Liver (tissue), 8 donors: ENCODE measurements at regions not wholly inside any gene's neighbourhood (a gene's known extent, or its start where the extent isn't known, plus 50 kb on each side); places are given as distances from the start of the nearest gene placed in this dataset.

Experiments used
- DNase-seq: peaks from one replicate; pipeline ENCODE4 v3.0.0-alpha.2; 2017; ENCODE audit warnings: low spot score
- H3K27ac ChIP-seq, 2 donors: one replicate each; pipeline ENCODE4 v1.7.0; 2013; ENCODE audit warnings: inconsistent platforms in 2 of 2, low read length in 2 of 2, control low read depth in 1 of 2, low read depth in 1 of 2, mild to moderate bottlenecking in 1 of 2
- H3K27me3 ChIP-seq, 4 donors: one replicate each; pipeline versions ENCODE4 v1.6.1 to v1.7.0; 2013; ENCODE audit warnings: low read length in 3 of 4, inconsistent platforms in 1 of 4, mild to moderate bottlenecking in 1 of 4, moderate library complexity in 1 of 4; ENCODE audit not compliant: control insufficient read depth in 4 of 4, insufficient read depth in 4 of 4
- H3K36me3 ChIP-seq, 4 donors: one replicate each; pipeline versions ENCODE4 v1.6.1 to v1.7.0; 2013; ENCODE audit warnings: low read length in 3 of 4, mild to moderate bottlenecking in 3 of 4, low read depth in 1 of 4, moderate library complexity in 1 of 4; ENCODE audit not compliant: control insufficient read depth in 4 of 4, insufficient read depth in 3 of 4
- H3K4me1 ChIP-seq, 4 donors: one replicate each; pipeline versions ENCODE4 v1.6.1 to v1.7.0; 2013; ENCODE audit warnings: low read length in 3 of 4, mild to moderate bottlenecking in 3 of 4, moderate library complexity in 1 of 4; ENCODE audit not compliant: control insufficient read depth in 4 of 4, insufficient read depth in 4 of 4
- H3K4me3 ChIP-seq, 3 donors: one replicate each; pipeline versions ENCODE4 v1.6.1 to v1.7.0; 2013; ENCODE audit warnings: low read length in 3 of 3, control low read depth in 1 of 3, low read depth in 1 of 3, mild to moderate bottlenecking in 1 of 3
- H3K9ac ChIP-seq, 2 donors: one replicate each; pipeline ENCODE4 v1.7.0; 2013; ENCODE audit warnings: low read length in 2 of 2, mild to moderate bottlenecking in 2 of 2, moderate library complexity in 2 of 2, control low read depth in 1 of 2, low read depth in 1 of 2
- H3K9me3 ChIP-seq, 4 donors: one replicate each; pipeline versions ENCODE4 v1.6.1 to v1.7.0; 2013; ENCODE audit warnings: low read length in 3 of 4; ENCODE audit not compliant: control insufficient read depth in 4 of 4
- CTCF ChIP-seq: fragments of 150-350 bp; IDR thresholded peaks from 2 replicates; pipeline ENCODE4 v1.5.1; 2017; ENCODE audit warnings: improper control_type of control experiment, low read depth, low read length; ENCODE audit not compliant: missing input control
- FOXA1 ChIP-seq: IDR thresholded peaks from 2 replicates; pipeline ENCODE4 v1.6.1; 2016; ENCODE audit warnings: antibody characterized with exemption
- FOXA2 ChIP-seq: IDR thresholded peaks from 2 replicates; pipeline ENCODE4 v1.6.1; 2016; ENCODE audit warnings: antibody characterized with exemption
- GABPA ChIP-seq, 2 donors: IDR thresholded peaks in 1 of 2; conservative IDR thresholded peaks in 1 of 2; 2 replicates each; pipeline ENCODE4 v1.6.1; 2016; ENCODE audit warnings: antibody characterized with exemption in 2 of 2, mild to moderate bottlenecking in 1 of 2, moderate library complexity in 1 of 2
- HNF4A ChIP-seq, 2 donors: conservative IDR thresholded peaks; 2 replicates each; pipeline ENCODE4 v1.6.1; 2016; ENCODE audit warnings: antibody characterized with exemption in 2 of 2, mild to moderate bottlenecking in 2 of 2
- HNF4G ChIP-seq: IDR thresholded peaks from 2 replicates; pipeline ENCODE4 v1.6.1; 2016; ENCODE audit warnings: antibody characterized with exemption
- JUND ChIP-seq, 2 donors: IDR thresholded peaks; 2 replicates each; pipeline ENCODE4 v1.6.1; 2016; ENCODE audit warnings: antibody characterized with exemption in 2 of 2
- MAX ChIP-seq: IDR thresholded peaks from 2 replicates; pipeline ENCODE4 v1.6.1; 2016; ENCODE audit warnings: antibody characterized with exemption
- NR2F2 ChIP-seq: IDR thresholded peaks from 2 replicates; pipeline ENCODE4 v1.6.1; 2016; ENCODE audit warnings: antibody characterized with exemption
- RAD21 ChIP-seq, 2 donors: IDR thresholded peaks; 2 replicates each; pipeline ENCODE4 v1.6.1; 2016; ENCODE audit warnings: antibody characterized with exemption in 2 of 2, mild to moderate bottlenecking in 2 of 2
- REST ChIP-seq: IDR thresholded peaks from 2 replicates; pipeline ENCODE4 v1.6.1; 2016; ENCODE audit warnings: antibody characterized with exemption, mild to moderate bottlenecking
- RXRA ChIP-seq, 2 donors: IDR thresholded peaks; 2 replicates each; pipeline ENCODE4 v1.6.1; 2017 to 2018; ENCODE audit warnings: antibody characterized with exemption in 2 of 2, mild to moderate bottlenecking in 1 of 2
- SP1 ChIP-seq: IDR thresholded peaks from 2 replicates; pipeline ENCODE4 v1.6.1; 2018; ENCODE audit warnings: antibody characterized with exemption, mild to moderate bottlenecking
- TAF1 ChIP-seq: conservative IDR thresholded peaks from 2 replicates; pipeline ENCODE4 v1.6.1; 2016; ENCODE audit warnings: antibody characterized with exemption, mild to moderate bottlenecking
- YY1 ChIP-seq: IDR thresholded peaks from 2 replicates; pipeline ENCODE4 v1.6.1; 2016; ENCODE audit warnings: antibody characterized with exemption, mild to moderate bottlenecking
- ZBTB33 ChIP-seq: IDR thresholded peaks from 2 replicates; pipeline ENCODE4 v1.6.1; 2016; ENCODE audit warnings: antibody characterized with exemption
- WGBS: extraction: QIAGEN DNeasy Blood & Tissue Kit; methylation state at CpG from one replicate; pipeline ENCODE4 v1.1.7; 2013; 5-methylcytosine and 5-hydroxymethylcytosine counted together
- donor health status: healthy.
- donor health status: healthy.
- donor health status: healthy.
- donor health status: healthy.
- donor health status: healthy.

- Histone ChIP-seq H3K4me1 (no peaks in the 10 kb centered on the region), H3K27me3 (peaks cover 0 to 3% (median 0%) of the 10 kb centered on the region in 4 donors), H3K9me3 (no peaks in the 10 kb centered on the region), H3K36me3 (no peaks in the 10 kb centered on the region), H3K9ac (no peak overlapping the region), H3K4me3 (no peak overlapping the region), H3K27ac (no peak overlapping the region)
- DNase-seq: no peak
- TF ChIP-seq FOXA1 (no peak), CTCF (no peak), ZBTB33 (no peak), GABPA (IDR thresholded peaks at IDR 0.05 in 1 of 2, conservative IDR thresholded peaks at IDR 0.05 in 1 of 2) (no peak), RXRA (IDR thresholded peaks at IDR 0.05) (no peak), REST (no peak), MAX (no peak), JUND (IDR thresholded peaks at IDR 0.05) (no peak), HNF4A (conservative IDR thresholded peaks at IDR 0.05) (no peak), SP1 (no peak), NR2F2 (no peak), TAF1 (no peak), RAD21 (IDR thresholded peaks at IDR 0.05) (no peak), HNF4G (no peak), YY1 (no peak)
Measured at GRCh38 chr20:40245829-40246228, 443.2 kb downstream of the MAFB start.

GRCh38 chr20:40244286-40244685, 444.8 kb downstream of the MAFB start:
- no peaks in the 10 kb centered on the region for H3K36me3 ChIP-seq
- H3K27ac ChIP-seq: no peak overlapping the region
- no peaks in the 10 kb centered on the region for H3K4me1 ChIP-seq
- no peak overlapping the region for H3K4me3 ChIP-seq
- H3K9me3 ChIP-seq: no peaks in the 10 kb centered on the region
- no peak overlapping the region for H3K9ac ChIP-seq
- DNase-seq: no peak
- peaks cover 0 to 3% (median 0%) of the 10 kb centered on the region in 4 donors for H3K27me3 ChIP-seq
- TF ChIP-seq FOXA2: no peak
- no peak for TF ChIP-seq YY1
- no peak for TF ChIP-seq SP1
- 94% methylated on average over 4 of the region's 4 CpGs for WGBS
